Left lung (tissue), 4 donors: ENCODE measurements at regions not wholly inside any gene's neighbourhood (a gene's known extent, or its start where the extent isn't known, plus 50 kb on each side); places are given as distances from the start of the nearest gene placed in this dataset.
A peak's percentile ranks its signal among the peaks of the same experiment; 100 is the strongest.

Experiments
- ATAC-seq: fragments of 200-7000 bp; cut with Tn5 transposase; one replicate; pipeline ENCODE4 v1.9.1; 2020; ENCODE audit warnings: moderate library complexity
- DNase-seq, 4 donors: peaks; one replicate each; pipeline ENCODE4 v3.0.0-alpha.2; 2013 to 2020
- H3K27ac ChIP-seq, 2 donors: fragments of 200-600 bp; sonication (generic) in 1 of 2; one replicate each; pipeline versions ENCODE4 v1.5.0 to v1.8.0; 2020 to 2021
- H3K27me3 ChIP-seq, 2 donors: fragments of 200-600 bp; sonication (generic) in 1 of 2; one replicate each; pipeline versions ENCODE4 v1.5.0 to v1.8.0; 2020 to 2021
- H3K36me3 ChIP-seq, 2 donors: fragments of 200-600 bp; sonication (generic) in 1 of 2; one replicate each; pipeline versions ENCODE4 v1.5.0 to v1.8.0; 2020 to 2021
- H3K4me1 ChIP-seq, 2 donors: fragments of 200-600 bp; one replicate each; pipeline ENCODE4 v1.8.0; 2021
- H3K4me3 ChIP-seq, 2 donors: fragments of 200-600 bp; sonication (generic) in 1 of 2; one replicate each; pipeline versions ENCODE4 v1.5.0 to v1.8.0; 2020 to 2021; ENCODE audit warnings: mild to moderate bottlenecking in 1 of 2
- H3K9me3 ChIP-seq, 2 donors: fragments of 200-600 bp; sonication (generic) in 1 of 2; one replicate each; pipeline versions ENCODE4 v1.5.0 to v1.8.0; 2020 to 2021
- intact Hi-C, 2 donors: fragments of 100-400 bp; cut with DNase I; formaldehyde crosslinking; loops; one replicate each; pipeline versions ENCODE4 v1.11.2 to v1.14.2; 2022
- TF ChIP-seq, protein P1 (sequence below), 2 donors: fragments of 200-600 bp; sonication (generic) in 1 of 2; IDR thresholded peaks; one replicate each; pipeline versions ENCODE4 v1.5.0 to v1.8.0; 2021; ENCODE audit warnings: antibody characterized with exemption in 2 of 2
- donor health status: DM: no; HTN: yes; CAD: no.
- donor health status: DM: no; HTN: no; CAD: no.

DNA sequence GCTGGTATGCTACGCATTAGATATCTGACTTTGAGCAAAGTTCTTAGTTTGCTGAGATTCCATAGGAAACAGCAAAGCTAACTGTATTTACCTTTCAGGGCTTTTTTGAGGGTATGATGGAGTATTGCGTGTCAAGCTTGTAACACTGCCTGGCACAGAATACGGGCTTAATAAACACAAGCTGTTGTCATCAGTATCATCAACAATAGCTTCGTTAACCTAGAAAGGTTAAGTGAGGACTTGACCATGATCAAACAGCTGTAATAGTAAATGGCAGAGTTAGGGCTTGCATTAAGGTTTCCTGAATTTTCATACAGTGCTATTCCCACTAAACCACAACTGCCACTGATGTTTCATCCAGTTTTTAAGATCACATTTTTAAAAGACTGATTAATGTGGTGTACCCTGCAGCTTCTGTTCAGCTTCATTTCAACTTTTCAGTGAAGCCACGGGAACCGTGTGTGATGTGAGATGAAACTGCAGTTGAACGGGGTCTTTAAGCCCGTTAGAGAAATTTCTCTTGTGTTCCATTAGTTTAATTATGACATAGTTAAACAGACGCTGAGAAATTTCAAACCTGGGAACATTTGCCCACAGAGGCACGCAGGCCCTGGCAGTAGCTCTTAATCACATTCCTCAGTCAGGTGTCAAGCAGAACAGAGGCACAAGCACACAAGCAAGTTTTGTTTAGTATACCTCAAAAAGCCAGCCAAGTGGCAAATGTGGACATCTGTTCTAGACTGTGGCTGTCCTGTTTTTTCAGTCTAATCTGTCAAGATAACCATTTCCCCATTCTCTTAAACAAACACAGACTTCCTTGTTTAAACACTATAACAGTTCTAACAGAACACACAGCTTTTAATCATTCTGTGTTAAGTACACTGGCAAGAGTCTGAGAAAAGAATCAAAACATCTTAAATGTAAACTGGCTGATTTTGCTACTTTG is 147.1 kb downstream of the ZNF608 start:
- Histone ChIP-seq H3K4me1 (peaks cover 0 to 29% of the 10 kb centered on the region in 2 donors), H3K9me3 (no peaks in the 10 kb centered on the region), H3K27ac (peak overlapping the region in 1 of 2 donors; percentile 16), H3K4me3 (no peak overlapping the region), H3K36me3 (no peaks in the 10 kb centered on the region), H3K27me3 (no peaks in the 10 kb centered on the region)
- DNase-seq, result peak in 2 of 4 donors; percentile 42 to 65
- intact Hi-C loops, result no loop called here
- peak; percentile 91 for ATAC-seq
- TF ChIP-seq, protein P1, sequence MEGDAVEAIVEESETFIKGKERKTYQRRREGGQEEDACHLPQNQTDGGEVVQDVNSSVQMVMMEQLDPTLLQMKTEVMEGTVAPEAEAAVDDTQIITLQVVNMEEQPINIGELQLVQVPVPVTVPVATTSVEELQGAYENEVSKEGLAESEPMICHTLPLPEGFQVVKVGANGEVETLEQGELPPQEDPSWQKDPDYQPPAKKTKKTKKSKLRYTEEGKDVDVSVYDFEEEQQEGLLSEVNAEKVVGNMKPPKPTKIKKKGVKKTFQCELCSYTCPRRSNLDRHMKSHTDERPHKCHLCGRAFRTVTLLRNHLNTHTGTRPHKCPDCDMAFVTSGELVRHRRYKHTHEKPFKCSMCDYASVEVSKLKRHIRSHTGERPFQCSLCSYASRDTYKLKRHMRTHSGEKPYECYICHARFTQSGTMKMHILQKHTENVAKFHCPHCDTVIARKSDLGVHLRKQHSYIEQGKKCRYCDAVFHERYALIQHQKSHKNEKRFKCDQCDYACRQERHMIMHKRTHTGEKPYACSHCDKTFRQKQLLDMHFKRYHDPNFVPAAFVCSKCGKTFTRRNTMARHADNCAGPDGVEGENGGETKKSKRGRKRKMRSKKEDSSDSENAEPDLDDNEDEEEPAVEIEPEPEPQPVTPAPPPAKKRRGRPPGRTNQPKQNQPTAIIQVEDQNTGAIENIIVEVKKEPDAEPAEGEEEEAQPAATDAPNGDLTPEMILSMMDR (IDR thresholded peaks at IDR 0.05), result no peak

DNA sequence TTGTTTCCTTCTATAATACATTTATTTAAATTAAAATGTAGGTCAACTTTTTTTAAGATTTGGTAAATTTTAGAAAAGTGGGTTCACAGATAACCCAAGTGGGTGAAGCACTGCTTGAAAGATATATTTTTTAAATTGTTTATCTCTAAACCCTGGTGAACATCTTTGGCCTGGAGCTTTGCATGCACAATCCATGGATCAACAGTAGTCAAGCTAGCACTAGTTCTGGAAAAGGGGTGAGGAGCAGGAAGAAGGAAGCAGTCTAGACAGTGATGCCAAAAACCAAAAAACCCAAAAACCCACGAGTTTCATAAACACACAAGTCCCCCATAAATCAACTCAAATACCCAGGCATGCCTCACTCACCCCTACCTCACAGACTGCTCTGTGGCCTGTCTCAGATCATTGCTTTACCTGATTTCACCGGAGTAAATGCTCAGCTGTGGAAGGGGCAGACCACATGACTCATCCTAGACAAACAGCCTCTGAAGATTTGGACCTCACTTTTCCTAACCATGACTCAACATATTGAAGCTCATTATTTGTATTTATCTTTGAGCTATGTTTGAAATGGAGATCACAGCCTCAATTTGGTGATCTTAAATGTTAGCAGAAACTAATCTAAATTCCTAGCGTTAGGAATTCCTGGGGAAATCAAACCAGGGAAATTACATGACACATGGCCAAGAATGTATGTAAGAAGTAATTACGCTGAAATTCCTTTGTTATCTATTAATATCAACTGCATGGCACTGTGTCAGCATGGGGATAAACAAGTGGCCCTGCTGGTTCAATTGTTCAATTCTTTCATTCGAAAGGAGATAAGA is 149.6 kb downstream of the ZNF608 start:
- ATAC-seq (peak; percentile 50), DNase-seq (no peak)
- Histone ChIP-seq H3K9me3 (no peaks in the 10 kb centered on the region), H3K4me1 (peaks cover 0 to 24% of the 10 kb centered on the region in 2 donors), H3K4me3 (no peak overlapping the region), H3K27ac (peak overlapping the region in 1 of 2 donors; percentile 9), H3K36me3 (no peaks in the 10 kb centered on the region), H3K27me3 (no peaks in the 10 kb centered on the region)
- TF ChIP-seq, protein P1 (IDR thresholded peaks at IDR 0.05), result no peak
- intact Hi-C loops, result no loop called here

DNA sequence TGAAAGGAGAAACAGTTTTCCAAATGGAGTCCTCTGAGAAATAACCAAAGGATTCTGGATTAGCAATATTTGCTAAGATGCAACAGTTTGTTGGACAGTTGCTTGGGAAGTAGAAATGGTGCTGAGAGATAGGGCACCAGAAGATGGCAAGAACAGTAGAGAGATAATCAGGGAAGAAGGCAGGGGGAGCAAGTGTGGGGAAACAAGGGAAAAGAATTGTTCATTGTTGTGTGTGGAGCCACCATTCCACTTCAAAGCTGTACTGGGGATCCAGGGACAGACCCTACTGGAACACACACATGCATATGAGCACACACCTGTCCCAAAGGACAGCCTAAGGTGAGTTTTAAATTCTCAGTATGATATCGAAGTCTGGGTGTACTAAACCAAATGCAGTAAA is 152.5 kb downstream of the ZNF608 start:
- intact Hi-C loops, result no loop called here
- Histone ChIP-seq H3K4me1 (peaks cover 0 to 10% of the 10 kb centered on the region in 2 donors), H3K4me3 (no peak overlapping the region), H3K27me3 (no peaks in the 10 kb centered on the region), H3K27ac (no peak overlapping the region), H3K9me3 (no peaks in the 10 kb centered on the region), H3K36me3 (no peaks in the 10 kb centered on the region)
- ATAC-seq, result no peak
- no peak for DNase-seq
- TF ChIP-seq, protein P1 (IDR thresholded peaks at IDR 0.05), result no peak

DNA sequence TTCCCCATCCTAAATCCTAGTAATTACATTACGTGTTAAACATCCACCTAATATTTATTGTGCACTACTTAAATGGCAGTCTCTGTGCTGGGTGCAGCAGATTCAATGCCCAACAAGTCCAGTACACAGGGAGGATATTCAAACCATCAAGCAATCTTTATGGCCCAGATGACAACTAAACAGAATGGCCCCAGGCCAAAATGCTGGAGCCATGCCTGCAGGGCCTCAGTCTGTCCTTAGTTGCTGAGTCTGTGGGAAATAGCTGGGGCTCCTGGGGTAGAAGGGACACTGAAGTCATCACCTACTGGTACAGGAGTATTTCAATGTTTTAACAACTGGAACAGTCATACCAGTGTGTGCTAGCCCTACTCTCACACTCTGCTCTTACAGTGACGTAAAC is 153.5 kb downstream of the ZNF608 start:
- no peak overlapping the region for H3K4me3 ChIP-seq
- H3K9me3 ChIP-seq, result no peaks in the 10 kb centered on the region
- H3K36me3 ChIP-seq, result no peaks in the 10 kb centered on the region
- intact Hi-C loops, result no loop called here
- H3K27me3 ChIP-seq, result no peaks in the 10 kb centered on the region
- TF ChIP-seq, protein P1 (IDR thresholded peaks at IDR 0.05), result no peak
- peaks cover 0 to 6% of the 10 kb centered on the region in 2 donors for H3K4me1 ChIP-seq
- ATAC-seq (no peak), DNase-seq (no peak)
- H3K27ac ChIP-seq, result no peak overlapping the region

DNA sequence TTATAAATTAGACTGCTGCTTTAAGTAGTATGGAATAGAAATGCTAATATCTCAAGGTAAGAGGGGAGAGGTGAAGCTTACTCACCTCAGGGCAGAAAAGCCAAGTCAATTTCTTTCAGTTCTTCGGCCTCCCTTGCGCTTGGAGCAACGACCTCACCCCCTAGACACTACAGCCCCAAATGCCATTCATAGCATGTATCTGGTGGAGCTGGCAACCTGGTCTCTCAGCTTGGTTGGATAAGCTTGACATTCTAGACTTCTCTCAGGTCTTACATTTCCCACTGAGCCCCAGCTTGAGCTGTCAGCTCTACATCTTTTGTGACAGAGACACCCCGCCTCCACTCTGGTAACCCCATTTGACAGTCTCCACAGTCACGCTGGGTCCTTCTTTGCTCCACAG is 154.9 kb downstream of the ZNF608 start:
- Histone ChIP-seq H3K4me3 (no peak overlapping the region), H3K27me3 (no peaks in the 10 kb centered on the region), H3K36me3 (no peaks in the 10 kb centered on the region), H3K27ac (no peak overlapping the region), H3K4me1 (peaks cover 0 to under 1% of the 10 kb centered on the region in 2 donors), H3K9me3 (no peaks in the 10 kb centered on the region)
- TF ChIP-seq, protein P1 (IDR thresholded peaks at IDR 0.05), result no peak
- intact Hi-C loops, result no loop called here
- ATAC-seq (no peak), DNase-seq (no peak)
